ENCODE measurements at regions not wholly inside any gene's neighbourhood (a gene's known extent, or its start where the extent isn't known, plus 50 kb on each side); places are given as distances from the start of the nearest gene placed in this dataset.

- no peak for TF ChIP-seq CTCF (conservative IDR thresholded peaks at IDR 0.05)
- DNase-seq (ENCODE audit: extremely low spot score, unreplicated experiment): no peak
- H3K4me3 Mint-ChIP-seq: no peak overlapping the region
- no peaks in the 10 kb centered on the region for H3K36me3 Mint-ChIP-seq
- H3K27ac Mint-ChIP-seq: no peak overlapping the region
- H3K4me1 Mint-ChIP-seq (ENCODE audit: unreplicated experiment): no peaks in the 10 kb centered on the region
- no peaks in the 10 kb centered on the region for H3K9me3 Mint-ChIP-seq
- H3K27me3 Mint-ChIP-seq: peaks cover 81% of the 10 kb centered on the region
These were observed 58.2 kb upstream of the NKAP start for GRCh38 chrX:120001787-120002186.

- DNase-seq (ENCODE audit: extremely low spot score, unreplicated experiment): no peak
- Mint-ChIP-seq H3K36me3 (no peaks in the 10 kb centered on the region), H3K27me3 (peaks cover 87% of the 10 kb centered on the region), H3K4me1 (ENCODE audit: unreplicated experiment) (no peaks in the 10 kb centered on the region), H3K4me3 (no peak overlapping the region), H3K27ac (no peak overlapping the region), H3K9me3 (no peaks in the 10 kb centered on the region)
- TF ChIP-seq CTCF (conservative IDR thresholded peaks at IDR 0.05): no peak
These were observed 57.1 kb upstream of the NKAP start for GRCh38 chrX:120000490-120001246.

- DNase-seq (ENCODE audit: extremely low spot score, unreplicated experiment): no peak
- H3K4me3 Mint-ChIP-seq: no peak overlapping the region
- no peaks in the 10 kb centered on the region for H3K4me1 Mint-ChIP-seq (ENCODE audit: unreplicated experiment)
- H3K27ac Mint-ChIP-seq: no peak overlapping the region
- peaks cover 95% of the 10 kb centered on the region for H3K27me3 Mint-ChIP-seq
- no peak for TF ChIP-seq CTCF (conservative IDR thresholded peaks at IDR 0.05)
- H3K9me3 Mint-ChIP-seq: no peaks in the 10 kb centered on the region
- H3K36me3 Mint-ChIP-seq: no peaks in the 10 kb centered on the region
These were observed 55.6 kb upstream of the NKAP start for GRCh38 chrX:119999087-119999634.

GRCh38 chrX:119997570-119997969, 54.0 kb upstream of the NKAP start:
- no peak for TF ChIP-seq CTCF (conservative IDR thresholded peaks at IDR 0.05)
- Mint-ChIP-seq H3K27me3 (peaks cover 95% of the 10 kb centered on the region), H3K9me3 (no peaks in the 10 kb centered on the region), H3K27ac (no peak overlapping the region), H3K36me3 (no peaks in the 10 kb centered on the region), H3K4me3 (no peak overlapping the region), H3K4me1 (ENCODE audit: unreplicated experiment) (no peaks in the 10 kb centered on the region)
- no peak for DNase-seq (ENCODE audit: extremely low spot score, unreplicated experiment)

- no peak overlapping the region for H3K27ac Mint-ChIP-seq
- H3K4me1 Mint-ChIP-seq (ENCODE audit: unreplicated experiment): no peaks in the 10 kb centered on the region
- H3K27me3 Mint-ChIP-seq: peaks cover 95% of the 10 kb centered on the region
- H3K4me3 Mint-ChIP-seq: no peak overlapping the region
- H3K36me3 Mint-ChIP-seq: no peaks in the 10 kb centered on the region
- H3K9me3 Mint-ChIP-seq: no peaks in the 10 kb centered on the region
- no peak for DNase-seq (ENCODE audit: extremely low spot score, unreplicated experiment)
- TF ChIP-seq CTCF (conservative IDR thresholded peaks at IDR 0.05): no peak
These were observed 53.3 kb upstream of the NKAP start for GRCh38 chrX:119996600-119997524.

Measured in type B pancreatic cell (in vitro differentiated cells).